Stomach (tissue), 8 donors: ENCODE measurements at regions not wholly inside any gene's neighbourhood (a gene's known extent, or its start where the extent isn't known, plus 50 kb on each side); places are given as distances from the start of the nearest gene placed in this dataset.

Experiments
- DNase-seq, 2 donors: peaks; one replicate each; pipeline versions ENCODE4 v3.0.0 to v3.0.0-alpha.2; 2013 to 2019
- H3K27ac ChIP-seq, 5 donors: fragments of 200-600 bp in 4 of 5; sonication (generic) in 4 of 5; one replicate each; pipeline ENCODE4 v1.5.1; 2013 to 2019; ENCODE audit warnings: mild to moderate bottlenecking in 1 of 5, moderate library complexity in 1 of 5
- H3K27me3 ChIP-seq, 3 donors: fragments of 200-600 bp; sonication (generic); one replicate each; pipeline ENCODE4 v1.5.1; 2017 to 2019; ENCODE audit warnings: mixed run types in 1 of 3
- H3K36me3 ChIP-seq, 4 donors: fragments of 200-600 bp; sonication (generic); 1 replicate in 3 of 4; 2 replicates in 1 of 4; pipeline ENCODE4 v1.5.1; 2016 to 2019
- H3K4me1 ChIP-seq, 4 donors: fragments of 200-600 bp; sonication (generic); one replicate each; pipeline ENCODE4 v1.5.1; 2016 to 2019
- H3K4me3 ChIP-seq, 4 donors: fragments of 200-600 bp; sonication (generic) in 3 of 4; one replicate each; pipeline ENCODE4 v1.5.1; 2016 to 2019; ENCODE audit warnings: mild to moderate bottlenecking in 1 of 4
- H3K9me3 ChIP-seq, 4 donors: fragments of 200-600 bp; sonication (generic); one replicate each; pipeline ENCODE4 v1.5.1; 2016 to 2019
- CTCF ChIP-seq, 7 experiments: fragments of 450-650 bp in 4 of 7; fragments of 200-600 bp in 3 of 7; sonication (generic) in 3 of 7; IDR thresholded peaks; one replicate each; pipeline ENCODE4 v1.5.1; 2016 to 2019; ENCODE audit warnings: antibody characterized with exemption in 7 of 7, control low read depth in 2 of 7, mild to moderate bottlenecking in 1 of 7
- EP300 ChIP-seq: sonication (generic); formaldehyde crosslinking; IDR thresholded peaks from one replicate; pipeline ENCODE4 v1.6.1; 2017; ENCODE audit warnings: antibody characterized with exemption
- POLR2A ChIP-seq, 4 donors: fragments of 450-650 bp; IDR thresholded peaks; one replicate each; pipeline ENCODE4 v1.6.1; 2016; ENCODE audit warnings: antibody characterized with exemption in 4 of 4, control low read depth in 2 of 4, mild to moderate bottlenecking in 1 of 4, moderate library complexity in 1 of 4
- POLR2AphosphoS5 ChIP-seq, 3 donors: sonication (generic); formaldehyde crosslinking; IDR thresholded peaks; one replicate each; pipeline ENCODE4 v1.6.1; 2016; ENCODE audit warnings: antibody characterized with exemption in 3 of 3
- WGBS, 5 donors: extraction: QIAGEN DNeasy Blood & Tissue Kit in 3 of 5; methylation state at CpG; one replicate each; pipeline versions ENCODE4 v1.1.5 to v1.1.7; 2013 to 2018; 5-methylcytosine and 5-hydroxymethylcytosine counted together
- intact Hi-C: fragments of 100-400 bp; cut with DNase I; formaldehyde crosslinking; loops from one replicate; pipeline ENCODE4 v1.15.1; 2023; ENCODE audit warnings: low total_unique reads
- donor health status: healthy with polysubstance abuse.
- donor health status: Bipolar disorder and iron deficiency.
- donor health status: healthy.

- H3K36me3 ChIP-seq: no peaks in the 10 kb centered on the region
- H3K27me3 ChIP-seq: no peaks in the 10 kb centered on the region
- 56 to 78% (median 64%) methylated on average over 8 of the region's 8 CpGs for WGBS, 5 donors
- H3K9me3 ChIP-seq: no peaks in the 10 kb centered on the region
- intact Hi-C loops: no loop called here
- no peak for DNase-seq
- H3K27ac ChIP-seq: no peak overlapping the region
- H3K4me1 ChIP-seq: peaks cover 0 to 10% (median 0%) of the 10 kb centered on the region in 4 donors
- no peak overlapping the region for H3K4me3 ChIP-seq
- TF ChIP-seq CTCF (IDR thresholded peaks at IDR 0.05) (peak in 2 of 7 experiments; percentile 19 to 21), POLR2AphosphoS5 (IDR thresholded peaks at IDR 0.05) (no peak), EP300 (no peak), POLR2A (IDR thresholded peaks at IDR 0.05) (no peak)
Observed at GRCh38 chr14:55843718-55844403, 263.9 kb downstream of the KTN1 start.

DNA sequence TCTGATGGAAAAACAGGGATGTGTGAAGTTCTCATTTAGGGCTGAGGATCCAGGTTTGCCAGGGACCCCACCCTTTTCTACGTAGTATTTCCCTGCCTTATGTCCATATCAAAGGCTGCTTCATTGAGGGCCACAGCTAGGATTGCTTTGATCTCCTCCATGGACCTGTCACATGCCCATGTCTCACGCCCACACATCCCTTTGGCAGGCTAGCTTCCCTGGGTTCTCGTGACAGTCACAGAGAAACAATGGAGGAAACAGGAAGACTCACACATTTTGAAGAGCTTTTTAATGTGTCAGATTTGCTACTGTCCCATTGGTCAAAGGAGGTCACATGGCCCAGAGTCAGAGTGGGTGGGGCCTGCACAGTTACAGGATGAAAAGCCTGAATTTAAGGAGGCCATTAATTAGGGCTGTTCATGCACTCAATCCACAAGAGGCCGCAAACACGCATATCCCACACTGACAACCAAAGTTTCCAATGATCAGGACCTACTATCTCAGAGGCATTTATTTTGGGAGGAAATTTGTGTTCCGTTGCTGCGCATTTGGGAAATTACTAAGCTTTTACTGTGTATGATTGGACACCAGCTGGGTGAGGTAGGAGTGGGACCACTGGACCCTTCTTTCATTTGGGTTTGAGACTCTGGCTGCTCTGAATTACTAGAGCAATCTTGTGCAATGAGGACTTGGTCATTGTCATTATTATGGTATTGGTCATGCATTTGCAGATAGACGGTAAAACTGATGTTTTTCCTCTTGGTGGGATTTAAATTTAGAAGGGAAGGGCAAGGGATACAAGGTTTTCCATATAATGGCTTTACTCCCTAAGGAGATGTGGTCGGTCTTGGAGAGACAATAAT lies 266.2 kb downstream of the KTN1 start:
- intact Hi-C loops: no loop called here
- Histone ChIP-seq H3K9me3 (no peaks in the 10 kb centered on the region), H3K27ac (no peak overlapping the region), H3K4me3 (no peak overlapping the region), H3K4me1 (peaks cover 0 to 19% (median 2%) of the 10 kb centered on the region in 4 donors), H3K36me3 (no peaks in the 10 kb centered on the region), H3K27me3 (no peaks in the 10 kb centered on the region)
- DNase-seq: no peak
- WGBS, 5 donors: 72 to 88% (median 84%) methylated on average over 8 to 9 of the region's 9 CpGs
- TF ChIP-seq EP300 (no peak), POLR2AphosphoS5 (IDR thresholded peaks at IDR 0.05) (no peak), CTCF (IDR thresholded peaks at IDR 0.05) (no peak), POLR2A (IDR thresholded peaks at IDR 0.05) (no peak)

DNA sequence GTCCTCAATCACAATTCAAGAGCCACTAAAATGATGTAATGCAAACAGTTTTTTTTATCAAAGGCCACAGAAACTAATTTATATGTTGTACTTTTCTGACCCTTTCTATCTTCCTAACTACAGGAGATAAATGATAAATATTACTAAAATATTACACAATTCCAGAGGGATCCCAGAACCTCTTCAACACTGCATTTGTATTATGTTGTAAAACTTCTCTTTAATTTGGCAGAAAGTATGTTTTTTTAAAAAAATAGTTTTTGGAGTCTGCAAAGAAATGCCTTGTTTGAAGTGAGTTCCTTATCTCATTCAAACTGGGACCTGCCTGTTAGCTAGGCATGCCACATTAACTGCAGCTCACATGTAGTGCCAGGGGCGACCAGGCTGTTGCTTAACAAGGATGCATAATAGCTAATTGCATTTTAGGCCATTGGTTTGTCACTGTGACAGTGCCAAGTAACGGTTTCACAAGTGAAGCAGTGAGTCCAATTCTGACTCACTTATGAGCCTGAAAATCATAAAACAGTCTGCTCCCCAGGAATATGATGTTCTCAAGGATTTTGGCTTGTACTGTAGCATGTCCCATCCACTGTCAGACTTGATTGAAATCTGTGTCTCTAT lies 266.9 kb downstream of the KTN1 start:
- 28 to 51% (median 34%) methylated on average over 2 of the region's 2 CpGs for WGBS, 5 donors
- H3K4me3 ChIP-seq: no peak overlapping the region
- peak overlapping the region in 1 of 5 donors; percentile 45 for H3K27ac ChIP-seq
- H3K27me3 ChIP-seq: no peaks in the 10 kb centered on the region
- TF ChIP-seq EP300 (no peak), CTCF (IDR thresholded peaks at IDR 0.05) (no peak), POLR2A (IDR thresholded peaks at IDR 0.05) (no peak), POLR2AphosphoS5 (IDR thresholded peaks at IDR 0.05) (peak in 2 of 3 donors; percentile 39 to 62)
- no peaks in the 10 kb centered on the region for H3K36me3 ChIP-seq
- peaks cover 0 to 21% (median 2%) of the 10 kb centered on the region in 4 donors for H3K4me1 ChIP-seq
- intact Hi-C loops: no loop called here
- no peak for DNase-seq
- H3K9me3 ChIP-seq: no peaks in the 10 kb centered on the region

DNA sequence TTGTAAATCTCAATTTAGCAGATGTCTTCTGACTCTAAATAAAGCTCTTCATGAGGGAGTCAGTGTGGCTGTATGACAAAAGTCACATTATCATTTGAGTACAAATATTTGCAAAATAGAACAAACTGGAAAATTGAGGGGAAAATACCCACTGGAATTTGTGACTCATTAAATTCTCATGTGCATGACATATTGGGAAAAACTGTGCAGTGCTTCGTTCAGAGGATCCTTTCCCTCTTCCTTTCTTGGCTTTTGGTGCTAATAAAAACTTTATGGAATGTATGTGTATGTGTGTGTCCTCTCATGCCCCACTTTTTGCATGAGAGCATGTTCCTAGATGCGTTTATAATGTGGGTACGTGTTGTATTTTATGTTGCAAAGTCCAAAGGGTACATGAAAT lies 267.8 kb downstream of the KTN1 start:
- Histone ChIP-seq H3K9me3 (no peaks in the 10 kb centered on the region), H3K4me1 (peaks cover 0 to 21% (median 2%) of the 10 kb centered on the region in 4 donors), H3K4me3 (no peak overlapping the region), H3K27ac (no peak overlapping the region), H3K27me3 (no peaks in the 10 kb centered on the region), H3K36me3 (no peaks in the 10 kb centered on the region)
- intact Hi-C loops: no loop called here
- TF ChIP-seq POLR2AphosphoS5 (IDR thresholded peaks at IDR 0.05) (no peak), CTCF (IDR thresholded peaks at IDR 0.05) (no peak), EP300 (no peak), POLR2A (IDR thresholded peaks at IDR 0.05) (no peak)
- DNase-seq: no peak
- 54 to 76% (median 70%) methylated on average over 3 of the region's 3 CpGs for WGBS, 5 donors
